Upper lobe of right lung (tissue), 1 donor: ENCODE measurements at regions not wholly inside any gene's neighbourhood (a gene's known extent, or its start where the extent isn't known, plus 50 kb on each side); places are given as distances from the start of the nearest gene placed in this dataset.

Experiments used
- ATAC-seq: fragments of 200-7000 bp; cut with Tn5 transposase; one replicate; pipeline ENCODE4 v1.9.1; 2020; ENCODE audit warnings: mild to moderate bottlenecking, moderate library complexity
- DNase-seq: peaks from one replicate; pipeline ENCODE4 v3.0.0-alpha.2; 2020
- H3K27ac ChIP-seq: fragments of 200-600 bp; one replicate; pipeline ENCODE4 v1.8.0; 2022
- H3K27me3 ChIP-seq: fragments of 200-600 bp; one replicate; pipeline ENCODE4 v1.8.0; 2022; ENCODE audit warnings: mild to moderate bottlenecking
- H3K36me3 ChIP-seq: fragments of 200-600 bp; one replicate; pipeline ENCODE4 v1.8.0; 2022
- H3K4me1 ChIP-seq: fragments of 200-600 bp; one replicate; pipeline ENCODE4 v1.8.0; 2022
- H3K4me3 ChIP-seq: fragments of 200-600 bp; one replicate; pipeline ENCODE4 v1.8.0; 2022; ENCODE audit warnings: mild to moderate bottlenecking
- H3K9me3 ChIP-seq: fragments of 200-600 bp; one replicate; pipeline ENCODE4 v1.8.0; 2022
- CTCF ChIP-seq: fragments of 200-600 bp; IDR thresholded peaks from one replicate; pipeline ENCODE4 v1.8.0; 2022; ENCODE audit warnings: antibody characterized with exemption
- intact Hi-C: fragments of 100-400 bp; cut with DNase I; formaldehyde crosslinking; loops from one replicate; pipeline ENCODE4 v1.11.0; 2022
- donor health status: DM: no; HTN: yes; CAD: no; lungs with severe emphysema.

- Histone ChIP-seq H3K27ac (no peak overlapping the region), H3K36me3 (no peaks in the 10 kb centered on the region), H3K4me3 (no peak overlapping the region), H3K4me1 (no peaks in the 10 kb centered on the region), H3K27me3 (no peaks in the 10 kb centered on the region), H3K9me3 (no peaks in the 10 kb centered on the region)
- ATAC-seq = no peak
- intact Hi-C loops = no loop called here
- TF ChIP-seq CTCF = no peak
- DNase-seq = no peak
Measured at GRCh38 chr12:31781894-31782540, 53.2 kb upstream of the AMN1 start.

DNA sequence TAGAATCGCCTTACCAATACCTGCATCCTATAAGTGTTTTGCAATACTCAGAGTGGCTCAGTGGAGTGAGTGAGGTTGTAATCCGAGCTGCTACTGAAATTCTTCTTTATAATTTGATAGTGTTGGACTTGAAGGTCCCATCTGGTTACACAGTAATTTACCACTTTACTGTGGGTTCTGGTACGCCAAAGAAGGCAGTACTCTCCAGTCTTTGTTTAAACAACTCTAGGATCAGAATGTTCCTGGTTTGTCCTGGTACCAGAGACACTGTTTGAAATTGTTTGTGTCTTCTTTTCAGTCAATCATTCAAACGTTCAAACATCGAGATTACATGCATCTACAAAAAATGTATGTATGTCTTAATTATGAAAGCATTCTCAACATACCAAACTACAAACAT, 51.3 kb upstream of the AMN1 start:
- no peaks in the 10 kb centered on the region for H3K4me1 ChIP-seq
- ATAC-seq = no peak
- H3K27me3 ChIP-seq = no peaks in the 10 kb centered on the region
- no peaks in the 10 kb centered on the region for H3K36me3 ChIP-seq
- DNase-seq = no peak
- H3K4me3 ChIP-seq = no peak overlapping the region
- no peak overlapping the region for H3K27ac ChIP-seq
- intact Hi-C loops = no loop called here
- no peak for TF ChIP-seq CTCF
- H3K9me3 ChIP-seq = no peaks in the 10 kb centered on the region

DNA sequence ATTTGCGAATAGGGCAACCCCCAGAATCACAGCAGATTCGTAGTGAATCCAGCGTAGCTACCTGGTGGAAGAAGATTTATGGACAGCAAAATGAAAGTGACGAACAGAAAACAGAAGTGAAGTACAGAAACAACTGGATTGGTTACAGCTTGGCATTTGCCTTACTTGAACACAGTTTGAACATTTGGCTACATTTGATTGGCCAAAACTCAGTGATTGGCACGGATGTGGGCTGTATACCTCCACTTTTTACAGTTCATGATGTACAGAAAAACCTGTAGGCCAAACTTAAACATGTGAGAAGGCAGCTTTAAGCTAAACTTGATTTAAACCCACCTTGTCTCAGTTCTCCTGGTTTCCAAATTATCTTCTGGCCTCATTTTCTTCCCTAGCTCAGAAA, 49.9 kb upstream of the AMN1 start:
- intact Hi-C loops = no loop called here
- no peak overlapping the region for H3K27ac ChIP-seq
- no peaks in the 10 kb centered on the region for H3K36me3 ChIP-seq
- no peak for ATAC-seq
- TF ChIP-seq CTCF = no peak
- no peaks in the 10 kb centered on the region for H3K9me3 ChIP-seq
- H3K4me3 ChIP-seq = no peak overlapping the region
- no peaks in the 10 kb centered on the region for H3K4me1 ChIP-seq
- DNase-seq = no peak
- no peaks in the 10 kb centered on the region for H3K27me3 ChIP-seq
